NCI-H1694 treated with DMSO at 0.1 percent for 48 hours (cell line): ENCODE measurements at regions not wholly inside any gene's neighbourhood (a gene's known extent, or its start where the extent isn't known, plus 50 kb on each side); places are given as distances from the start of the nearest gene placed in this dataset.
"Not testable (repeated sequence)": the region's sequence is repeated elsewhere in the genome, so short reads cannot be mapped to it uniquely, and the experiment has no call there.

ENCODE experiments used
- DNase-seq: peaks from one replicate; lab custom pipeline; 2025; lab: John Stamatoyannopoulos, UW

GRCh38 chr2:196492946-196493345 is 146.6 kb upstream of the CCDC150 start:
- no peak for DNase-seq

DNA sequence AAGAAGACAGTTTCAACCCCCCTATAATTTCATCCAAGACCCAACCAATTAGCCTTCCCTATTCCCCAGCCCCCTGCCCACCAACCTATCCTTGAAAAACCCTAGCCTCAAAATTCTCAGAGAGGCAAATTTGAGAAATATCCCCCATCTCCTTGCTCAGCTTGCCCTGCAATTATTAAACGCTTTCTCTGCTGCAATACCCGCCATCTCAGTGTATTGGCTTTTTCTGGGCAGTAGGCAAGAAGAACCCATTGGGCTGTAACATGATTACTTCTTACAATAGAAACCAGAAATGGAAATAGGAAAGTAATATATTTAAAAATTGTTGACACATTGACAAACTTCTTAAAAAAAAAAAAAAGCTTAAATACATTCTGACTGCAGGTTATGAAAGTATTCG is 140.6 kb upstream of the CCDC150 start:
- no peak for DNase-seq

DNA sequence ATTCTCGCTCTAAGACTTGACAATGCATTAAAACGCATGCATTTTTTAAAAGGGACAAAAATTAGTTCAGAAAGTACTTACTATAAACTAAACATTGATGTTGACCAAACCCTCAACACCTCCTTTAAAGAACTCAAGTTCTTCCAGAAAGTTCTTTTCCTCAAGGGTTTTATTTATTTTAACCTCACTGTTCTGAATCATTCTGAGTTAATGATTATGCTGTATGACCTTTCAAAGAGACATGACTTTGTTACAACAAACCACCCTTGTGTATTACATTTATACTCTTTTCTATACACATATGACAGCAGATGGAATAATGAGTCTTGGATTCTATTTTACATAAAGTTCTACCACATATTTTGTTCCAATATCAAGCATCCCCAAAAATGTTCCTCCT is 139.8 kb upstream of the CCDC150 start:
- DNase-seq: no peak

GRCh38 chr2:196500686-196501431 is 138.7 kb upstream of the CCDC150 start:
- DNase-seq: no peak

DNA sequence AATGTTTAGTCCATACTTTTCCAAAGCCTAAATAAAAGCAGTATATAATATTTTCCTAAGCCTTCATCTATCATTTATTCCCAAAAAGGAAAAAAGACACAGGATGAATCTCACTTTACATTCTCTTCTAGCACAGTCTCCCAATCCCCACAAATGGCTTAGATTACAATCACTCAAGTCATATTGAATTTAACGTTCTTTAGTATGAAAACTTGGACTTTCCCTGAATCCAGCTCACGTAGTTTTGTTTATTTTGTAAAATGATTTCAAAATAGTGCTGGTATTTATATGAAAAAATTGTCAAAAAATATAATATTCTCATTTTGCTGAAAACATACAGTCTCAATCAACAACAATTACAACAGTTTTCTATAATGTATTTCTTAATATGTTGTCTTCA is 137.7 kb upstream of the CCDC150 start:
- DNase-seq: no peak

DNA sequence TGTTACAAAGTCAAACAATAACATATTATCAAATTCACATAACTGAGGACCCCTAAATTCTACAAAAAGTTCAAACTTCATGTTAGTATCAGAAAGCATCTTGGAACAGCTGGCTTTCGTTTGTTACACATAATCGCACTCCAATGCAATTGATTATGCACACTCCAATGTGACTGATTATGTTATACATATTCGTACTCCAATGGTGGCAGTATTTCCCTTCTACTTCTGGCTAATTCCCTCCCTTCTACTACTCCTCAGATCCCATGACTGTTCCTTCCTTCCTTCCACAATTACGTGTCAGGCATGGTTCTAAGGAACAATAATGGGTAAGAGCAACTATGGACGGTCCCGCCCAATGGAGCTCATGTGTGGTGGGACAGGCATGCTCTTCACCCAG is 137.1 kb upstream of the CCDC150 start:
- no peak for DNase-seq

DNA sequence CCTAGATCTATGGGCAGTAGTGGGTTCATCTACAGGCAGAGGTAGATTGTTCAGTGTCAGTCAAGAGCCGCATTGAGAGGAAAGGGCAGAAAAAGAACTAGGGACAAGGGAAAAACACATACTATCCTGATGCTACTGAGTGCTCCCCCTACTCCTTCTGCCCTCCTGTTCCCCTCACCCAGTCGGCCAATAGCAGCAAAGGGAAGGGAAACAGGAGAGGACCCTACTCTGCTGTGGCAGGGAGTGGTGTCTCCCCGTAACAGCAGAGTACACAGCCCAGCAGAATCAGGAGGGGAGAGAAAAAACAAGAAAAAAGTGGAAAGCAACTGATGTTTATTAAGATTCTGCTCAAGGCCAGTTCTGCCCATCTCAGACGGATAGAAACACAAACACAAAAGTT is 136.1 kb upstream of the CCDC150 start:
- no peak for DNase-seq

DNA sequence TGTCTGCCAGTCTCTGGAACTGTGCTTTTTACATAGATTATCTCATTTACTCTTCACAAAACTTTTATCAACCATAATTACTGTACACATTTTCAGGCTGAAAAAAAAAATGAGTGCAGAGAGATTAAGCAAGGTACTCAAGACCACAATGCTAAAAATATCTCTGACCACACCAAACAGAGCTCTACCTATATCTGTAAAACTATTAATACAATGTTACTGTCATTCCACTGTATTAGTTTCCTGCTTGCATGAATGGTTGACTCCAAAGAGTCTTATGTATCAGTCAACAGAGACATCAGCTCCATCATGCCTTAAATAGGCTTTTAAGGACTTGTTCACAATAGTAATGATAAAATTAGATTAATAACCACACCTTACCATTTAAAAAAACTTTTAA is 134.7 kb upstream of the CCDC150 start:
- DNase-seq: no peak

- DNase-seq: no peak
Measured at GRCh38 chr2:196510246-196510645, 129.3 kb upstream of the CCDC150 start.

GRCh38 chr2:196511258-196512168 is 128.0 kb upstream of the CCDC150 start:
- no peak for DNase-seq

DNA sequence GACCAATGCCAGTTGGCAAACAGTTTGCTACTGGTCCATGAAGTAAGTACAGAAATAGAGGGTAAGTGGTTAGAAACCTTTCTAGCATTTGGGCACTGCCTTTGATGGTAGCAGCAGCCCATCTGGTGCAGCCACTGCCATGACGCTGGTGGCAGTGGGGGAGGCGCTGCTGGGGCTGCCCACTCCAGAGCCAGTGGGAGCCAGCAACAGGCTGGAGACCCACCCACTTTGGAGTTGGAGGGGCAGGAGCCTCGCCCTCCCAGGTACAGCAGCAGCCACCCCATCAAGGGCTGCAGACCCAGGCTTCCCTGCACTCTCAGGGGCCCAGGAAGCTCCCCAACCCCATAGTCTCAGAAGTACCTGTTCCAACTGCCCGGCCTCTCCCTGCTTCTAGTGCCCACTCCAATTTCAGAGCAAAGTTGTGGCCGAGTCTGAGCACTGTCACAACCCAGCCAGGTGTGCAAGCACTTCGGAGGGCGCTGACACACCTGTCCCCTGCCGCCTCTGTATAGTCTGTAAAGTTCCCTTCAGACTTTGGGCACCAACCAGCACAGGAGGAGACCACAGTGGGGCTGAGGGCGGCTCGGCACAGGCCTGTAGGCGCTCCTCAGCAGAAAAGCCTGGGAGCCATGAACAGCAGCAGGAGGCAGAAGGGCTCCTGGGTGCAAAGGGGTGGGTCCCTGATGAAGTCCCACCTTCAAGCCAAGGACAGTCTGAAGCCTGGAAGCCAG is 125.6 kb upstream of the CCDC150 start:
- no peak for DNase-seq

GRCh38 chr2:196514641-196515040 is 124.9 kb upstream of the CCDC150 start:
- DNase-seq: no peak

- peak; percentile 39 for DNase-seq
Measured at GRCh38 chr2:196515051-196515450, 124.5 kb upstream of the CCDC150 start.

DNA sequence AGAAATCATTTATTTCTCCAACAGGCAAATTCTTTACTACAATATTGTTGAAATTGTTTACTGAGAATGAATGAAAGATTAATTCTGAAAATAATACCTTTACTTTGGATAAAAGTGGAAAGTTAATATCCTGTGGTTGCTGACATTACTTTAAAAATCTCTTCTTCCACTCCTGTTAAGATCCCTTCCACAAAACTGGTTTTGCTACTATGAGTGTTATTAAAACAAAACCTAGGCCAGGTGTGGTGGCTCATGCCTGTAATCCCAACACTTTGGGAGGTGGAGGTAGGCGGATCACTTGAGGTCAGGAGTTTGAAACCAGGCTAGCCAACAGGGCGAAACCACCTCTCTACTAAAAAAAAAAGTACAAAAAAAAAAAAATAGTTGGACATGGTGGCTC is 123.9 kb upstream of the CCDC150 start:
- DNase-seq: no peak

DNA sequence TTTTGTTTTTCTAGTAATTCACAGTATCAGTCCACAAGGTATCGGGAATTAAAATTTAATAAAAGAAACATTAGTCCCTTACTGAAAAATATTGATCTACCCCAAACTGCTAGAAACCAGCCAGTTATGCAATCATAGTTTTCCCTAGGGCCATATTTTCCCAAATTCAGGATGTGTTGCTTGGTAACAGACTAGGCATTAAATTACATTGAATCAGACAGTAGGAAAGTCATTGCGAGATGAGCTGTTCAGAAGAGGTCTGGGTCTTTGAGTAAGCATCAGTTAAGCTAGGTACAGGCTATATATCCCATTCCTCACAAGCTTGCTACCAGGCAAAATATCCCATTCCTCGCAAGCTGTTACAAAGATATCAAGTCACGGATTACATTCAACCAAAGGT is 123.0 kb upstream of the CCDC150 start:
- no peak for DNase-seq

DNA sequence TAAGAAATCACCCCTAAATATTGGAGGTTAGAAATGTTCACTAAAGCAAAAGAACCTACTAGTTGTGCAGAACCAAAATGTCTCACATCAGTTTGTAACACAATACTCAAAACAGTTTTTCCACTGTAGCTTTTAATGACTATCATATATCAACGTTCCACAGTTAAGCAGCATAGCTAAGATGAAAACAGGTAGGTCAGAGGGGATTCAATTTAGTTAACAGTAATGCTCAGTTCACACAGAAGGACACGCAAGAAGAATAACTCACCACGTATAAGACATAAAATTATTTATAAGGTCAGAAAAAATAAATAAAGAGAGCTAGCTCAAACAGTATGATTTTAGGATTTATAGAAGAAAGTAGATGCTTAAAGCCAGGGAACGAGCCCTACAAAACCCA is 118.9 kb upstream of the CCDC150 start:
- DNase-seq: no peak

DNA sequence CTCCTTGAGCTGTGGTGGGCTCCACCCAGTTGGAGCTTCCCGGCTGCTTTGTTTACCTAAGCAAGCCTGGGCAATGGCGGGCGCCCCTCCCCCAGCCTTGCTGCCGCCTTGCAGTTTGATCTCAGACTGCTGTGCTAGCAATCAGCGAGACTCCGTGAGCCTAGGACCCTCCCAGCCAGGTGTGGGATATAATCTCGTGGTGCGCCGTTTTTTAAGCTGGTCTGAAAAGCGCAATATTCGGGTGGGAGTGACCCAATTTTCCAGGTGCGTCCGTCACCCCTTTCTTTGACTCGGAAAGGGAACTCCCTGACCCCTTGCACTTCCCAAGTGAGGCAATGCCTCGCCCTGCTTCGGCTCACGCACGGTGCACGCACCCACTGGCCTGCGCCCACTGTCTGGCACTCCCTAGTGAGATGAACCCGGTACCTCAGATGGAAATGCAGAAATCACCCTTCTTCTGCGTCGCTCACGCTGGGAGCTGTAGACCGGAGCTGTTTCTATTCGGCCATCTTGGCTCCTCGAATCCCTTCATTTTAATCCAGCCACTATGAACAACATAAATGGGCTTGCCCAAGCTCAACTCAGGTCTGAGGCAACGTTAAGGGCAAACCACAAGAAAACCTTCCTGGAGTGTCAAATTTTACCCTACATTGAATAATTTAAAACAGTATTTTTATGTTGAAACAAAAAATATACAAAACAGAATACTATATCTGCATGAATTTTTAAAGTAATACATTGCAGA is 112.4 kb upstream of the CCDC150 start:
- not testable (repeated sequence) for DNase-seq

GRCh38 chr2:196528486-196529223 is 110.9 kb upstream of the CCDC150 start:
- DNase-seq: no peak

- DNase-seq: no peak
Measured at GRCh38 chr2:196530910-196531309, 108.6 kb upstream of the CCDC150 start.

- no peak for DNase-seq
Measured at GRCh38 chr2:196533772-196534397, 105.6 kb upstream of the CCDC150 start.

GRCh38 chr2:196534495-196534894 is 105.0 kb upstream of the CCDC150 start:
- DNase-seq: no peak
